Spleen (tissue), 7 donors: ENCODE measurements at regions not wholly inside any gene's neighbourhood (a gene's known extent, or its start where the extent isn't known, plus 50 kb on each side); places are given as distances from the start of the nearest gene placed in this dataset.

Source experiments
- CTCF ChIP-seq, 11 experiments: fragments of 200-600 bp in 7 of 11; fragments of 450-650 bp in 4 of 11; sonication (generic) in 4 of 11; IDR thresholded peaks in 8 of 11; conservative IDR thresholded peaks in 3 of 11; 1 replicate in 7 of 11; 2 replicates in 4 of 11; pipeline versions ENCODE4 v1.4.0 to v1.8.0; 2016 to 2021; ENCODE audit warnings: antibody characterized with exemption in 11 of 11, inconsistent platforms in 4 of 11, mild to moderate bottlenecking in 1 of 11
- POLR2A ChIP-seq, 3 donors: fragments of 450-650 bp; IDR thresholded peaks; one replicate each; pipeline ENCODE4 v1.5.1; 2017; ENCODE audit warnings: antibody characterized with exemption in 3 of 3, mild to moderate bottlenecking in 1 of 3
- POLR2AphosphoS5 ChIP-seq, 3 donors: sonication (generic); formaldehyde crosslinking; IDR thresholded peaks; one replicate each; pipeline ENCODE4 v1.5.1; 2017; ENCODE audit warnings: antibody characterized with exemption in 3 of 3
- donor health status: DM: no; HTN: no; CAD: no; lungs with moderate emphysema.
- donor health status: DM: no; HTN: no; CAD: no.
- donor health status: DM: no; HTN: no; CAD: no.

GRCh38 chr1:193614817-193615216 lies 428.4 kb upstream of the B3GALT2 start:
- TF ChIP-seq POLR2A (IDR thresholded peaks at IDR 0.05) (no peak), CTCF (IDR thresholded peaks at IDR 0.05 in 8 of 11, conservative IDR thresholded peaks at IDR 0.05 in 3 of 11) (no peak), POLR2AphosphoS5 (IDR thresholded peaks at IDR 0.05) (no peak)
